ENCODE measurements at regions not wholly inside any gene's neighbourhood (a gene's known extent, or its start where the extent isn't known, plus 50 kb on each side); places are given as distances from the start of the nearest gene placed in this dataset.

DNA sequence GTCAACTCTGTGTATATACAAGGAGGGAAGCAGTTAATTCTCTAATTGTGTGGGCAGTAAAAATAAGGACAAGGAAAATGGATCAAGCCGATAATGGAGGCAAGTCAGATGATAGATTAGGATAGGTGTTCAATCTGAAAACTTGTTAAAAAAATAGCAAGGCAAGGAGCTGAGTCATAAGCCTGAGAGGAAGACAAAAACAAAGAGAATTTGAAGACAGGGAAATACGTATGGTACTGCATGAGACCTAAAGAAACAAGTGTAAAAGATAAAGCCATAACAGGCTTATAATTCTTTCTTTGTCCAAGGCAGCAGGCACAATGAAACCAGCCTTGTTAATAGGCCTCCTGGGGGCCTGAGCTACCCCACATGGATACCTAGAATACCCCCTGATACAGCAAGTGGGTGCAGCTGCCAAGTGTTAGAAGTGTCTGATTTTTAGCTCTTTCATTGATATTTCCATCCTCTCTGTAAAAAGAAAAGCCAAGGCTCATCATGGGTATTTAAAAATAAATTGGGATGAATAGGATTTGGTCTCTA lies 1570.6 kb upstream of the LRRTM3 start:
- Histone ChIP-seq H3K9ac (ENCODE audit: low read length) (no peak overlapping the region), H3K4me1 (ENCODE audit: control insufficient read depth, insufficient read depth, low read length) (no peaks in the 10 kb centered on the region), H3K36me3 (ENCODE audit: control insufficient read depth, insufficient read depth, low read length) (no peaks in the 10 kb centered on the region)

DNA sequence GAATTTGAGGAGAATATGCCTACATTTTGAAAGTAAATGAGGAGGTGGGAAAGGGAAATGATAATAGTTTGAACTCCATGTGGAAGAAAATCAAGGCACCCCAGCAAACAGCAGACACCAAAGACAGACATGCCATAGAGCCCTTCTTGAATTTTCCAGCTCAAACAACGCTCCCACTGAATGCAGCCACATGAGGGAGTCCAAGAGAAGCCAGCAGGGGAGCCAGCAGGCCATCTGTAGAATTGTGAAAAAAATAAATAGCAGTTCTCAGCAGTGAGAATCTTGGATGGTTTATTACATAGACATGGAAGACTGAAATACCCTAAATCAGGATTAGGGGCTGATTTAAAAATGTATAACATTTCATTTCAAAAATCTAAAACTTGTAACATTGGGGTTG lies 1567.3 kb upstream of the LRRTM3 start:
- Histone ChIP-seq H3K27me3 (ENCODE audit: control insufficient read depth, insufficient read depth, low read length) (no peaks in the 10 kb centered on the region), H3K9ac (ENCODE audit: low read length) (no peak overlapping the region), H3K4me3 (ENCODE audit: low read length) (no peak overlapping the region), H3K27ac (ENCODE audit: low read depth, low read length) (no peak overlapping the region), H3K36me3 (ENCODE audit: control insufficient read depth, insufficient read depth, low read length) (no peaks in the 10 kb centered on the region), H3K4me1 (ENCODE audit: control insufficient read depth, insufficient read depth, low read length) (no peaks in the 10 kb centered on the region)

More for the DNA sequence above, 1570.6 kb upstream of the LRRTM3 start:
- no peak overlapping the region for H3K27ac ChIP-seq (ENCODE audit: low read depth, low read length)
- H3K4me3 ChIP-seq (ENCODE audit: low read length) = no peak overlapping the region
- H3K27me3 ChIP-seq (ENCODE audit: control insufficient read depth, insufficient read depth, low read length) = no peaks in the 10 kb centered on the region

DNA sequence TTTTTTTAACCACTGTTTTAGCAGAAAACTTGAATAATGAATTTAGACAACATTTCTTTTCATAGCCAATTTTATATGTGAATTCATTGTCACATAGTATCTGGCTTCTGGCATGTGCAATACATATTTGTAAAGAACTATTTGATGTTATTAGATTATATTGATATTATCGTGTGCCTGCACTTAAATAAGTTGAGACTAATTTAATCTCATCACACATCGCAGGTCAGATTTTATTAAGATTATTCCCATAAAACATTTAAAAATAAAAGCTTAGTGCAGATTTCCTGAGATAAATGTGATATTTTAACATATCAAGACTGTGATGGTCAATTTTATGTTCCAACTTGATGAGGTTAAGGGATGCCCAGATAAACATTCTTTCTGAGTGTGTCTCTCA lies 1565.3 kb upstream of the LRRTM3 start:
- no peaks in the 10 kb centered on the region for H3K36me3 ChIP-seq (ENCODE audit: control insufficient read depth, insufficient read depth, low read length)
- H3K27ac ChIP-seq (ENCODE audit: low read depth, low read length) = no peak overlapping the region
- no peak overlapping the region for H3K9ac ChIP-seq (ENCODE audit: low read length)
- no peak overlapping the region for H3K4me3 ChIP-seq (ENCODE audit: low read length)
- H3K4me1 ChIP-seq (ENCODE audit: control insufficient read depth, insufficient read depth, low read length) = no peaks in the 10 kb centered on the region
- H3K27me3 ChIP-seq (ENCODE audit: control insufficient read depth, insufficient read depth, low read length) = no peaks in the 10 kb centered on the region

DNA sequence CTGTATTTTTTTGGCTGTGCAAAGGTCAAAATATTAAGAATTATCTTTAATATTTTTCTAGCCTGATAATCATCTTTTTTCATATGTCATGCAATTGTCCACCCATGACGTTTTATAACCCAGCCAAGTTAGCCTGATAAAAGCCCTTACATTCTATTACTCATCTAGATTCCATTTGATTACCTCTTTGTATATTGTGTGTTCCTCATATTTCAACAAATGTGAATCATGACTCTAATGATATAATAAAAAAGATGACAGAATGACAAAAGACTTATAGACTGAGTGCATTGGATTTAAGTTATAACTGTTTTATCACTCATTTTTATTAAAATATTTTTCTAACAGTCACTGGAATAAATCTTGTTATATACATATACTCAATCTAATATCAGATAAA lies 1560.0 kb upstream of the LRRTM3 start:
- no peaks in the 10 kb centered on the region for H3K27me3 ChIP-seq (ENCODE audit: control insufficient read depth, insufficient read depth, low read length)
- H3K4me1 ChIP-seq (ENCODE audit: control insufficient read depth, insufficient read depth, low read length) = no peaks in the 10 kb centered on the region
- no peak overlapping the region for H3K27ac ChIP-seq (ENCODE audit: low read depth, low read length)
- H3K36me3 ChIP-seq (ENCODE audit: control insufficient read depth, insufficient read depth, low read length) = no peaks in the 10 kb centered on the region
- H3K9ac ChIP-seq (ENCODE audit: low read length) = no peak overlapping the region
- no peak overlapping the region for H3K4me3 ChIP-seq (ENCODE audit: low read length)

DNA sequence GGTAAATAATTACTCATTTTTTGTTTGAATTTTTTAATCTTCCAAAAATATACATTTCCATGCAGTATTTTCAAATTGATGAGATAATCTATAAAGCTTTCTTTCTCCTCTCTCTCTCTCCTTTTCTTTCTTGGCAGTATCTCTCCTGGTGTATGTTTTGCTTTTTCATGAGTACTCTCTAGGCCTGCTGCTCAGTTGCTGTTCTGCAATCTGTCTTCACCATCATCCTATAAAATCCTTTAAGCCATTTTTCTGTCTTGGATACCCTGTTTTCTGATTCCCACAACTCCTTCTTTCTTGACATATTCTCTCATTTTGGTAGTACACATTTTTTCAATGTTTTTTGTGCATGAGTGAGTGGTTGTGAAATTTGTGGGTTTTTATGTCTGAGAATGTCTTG lies 1558.1 kb upstream of the LRRTM3 start:
- Histone ChIP-seq H3K27ac (ENCODE audit: low read depth, low read length) (no peak overlapping the region), H3K9ac (ENCODE audit: low read length) (no peak overlapping the region), H3K27me3 (ENCODE audit: control insufficient read depth, insufficient read depth, low read length) (no peaks in the 10 kb centered on the region), H3K4me3 (ENCODE audit: low read length) (no peak overlapping the region), H3K36me3 (ENCODE audit: control insufficient read depth, insufficient read depth, low read length) (no peaks in the 10 kb centered on the region), H3K4me1 (ENCODE audit: control insufficient read depth, insufficient read depth, low read length) (no peaks in the 10 kb centered on the region)

DNA sequence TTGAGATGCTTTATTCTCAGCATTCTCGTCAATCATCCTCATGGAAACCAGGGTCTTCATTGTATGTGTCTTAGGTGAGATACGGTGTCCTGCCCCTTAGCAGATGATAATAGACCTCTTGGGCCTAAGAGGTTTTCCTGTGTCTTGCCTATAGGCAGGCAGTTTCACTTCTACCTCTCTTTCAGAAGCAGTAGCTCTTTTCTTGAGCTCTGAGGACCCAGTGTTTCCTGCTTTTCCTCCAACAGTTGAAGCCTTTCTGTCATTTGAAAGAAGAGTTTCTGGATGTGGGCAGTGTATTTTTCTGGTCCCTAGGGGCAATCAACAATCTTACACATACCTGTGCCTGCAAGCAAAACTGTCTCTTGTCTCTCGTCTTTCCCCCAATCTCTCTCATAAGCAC lies 1550.3 kb upstream of the LRRTM3 start:
- Histone ChIP-seq H3K4me3 (ENCODE audit: low read length) (no peak overlapping the region), H3K36me3 (ENCODE audit: control insufficient read depth, insufficient read depth, low read length) (no peaks in the 10 kb centered on the region), H3K9ac (ENCODE audit: low read length) (no peak overlapping the region), H3K27me3 (ENCODE audit: control insufficient read depth, insufficient read depth, low read length) (no peaks in the 10 kb centered on the region), H3K4me1 (ENCODE audit: control insufficient read depth, insufficient read depth, low read length) (no peaks in the 10 kb centered on the region), H3K27ac (ENCODE audit: low read depth, low read length) (no peak overlapping the region)

DNA sequence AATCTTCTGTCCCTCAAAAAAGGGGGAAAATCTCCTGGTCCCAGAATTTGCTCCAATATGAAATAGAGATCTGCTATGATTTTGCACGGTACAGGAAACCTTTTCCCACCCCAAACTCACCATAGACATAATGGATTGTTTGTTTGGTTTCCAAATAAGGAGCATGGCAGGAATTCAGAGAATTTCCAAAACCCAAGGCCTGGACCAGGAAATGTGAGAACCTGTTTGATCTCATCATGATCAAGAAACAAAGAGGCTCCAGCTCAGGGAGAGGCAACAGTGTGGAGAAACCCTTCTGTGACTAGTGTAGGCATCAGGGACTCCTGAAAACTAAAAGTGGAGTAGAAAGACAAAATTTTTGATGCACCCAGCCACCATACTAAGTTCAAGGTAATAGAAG lies 1548.1 kb upstream of the LRRTM3 start:
- no peak overlapping the region for H3K9ac ChIP-seq (ENCODE audit: low read length)
- H3K4me1 ChIP-seq (ENCODE audit: control insufficient read depth, insufficient read depth, low read length) = no peaks in the 10 kb centered on the region
- H3K27me3 ChIP-seq (ENCODE audit: control insufficient read depth, insufficient read depth, low read length) = no peaks in the 10 kb centered on the region
- no peak overlapping the region for H3K27ac ChIP-seq (ENCODE audit: low read depth, low read length)
- no peak overlapping the region for H3K4me3 ChIP-seq (ENCODE audit: low read length)
- H3K36me3 ChIP-seq (ENCODE audit: control insufficient read depth, insufficient read depth, low read length) = no peaks in the 10 kb centered on the region

DNA sequence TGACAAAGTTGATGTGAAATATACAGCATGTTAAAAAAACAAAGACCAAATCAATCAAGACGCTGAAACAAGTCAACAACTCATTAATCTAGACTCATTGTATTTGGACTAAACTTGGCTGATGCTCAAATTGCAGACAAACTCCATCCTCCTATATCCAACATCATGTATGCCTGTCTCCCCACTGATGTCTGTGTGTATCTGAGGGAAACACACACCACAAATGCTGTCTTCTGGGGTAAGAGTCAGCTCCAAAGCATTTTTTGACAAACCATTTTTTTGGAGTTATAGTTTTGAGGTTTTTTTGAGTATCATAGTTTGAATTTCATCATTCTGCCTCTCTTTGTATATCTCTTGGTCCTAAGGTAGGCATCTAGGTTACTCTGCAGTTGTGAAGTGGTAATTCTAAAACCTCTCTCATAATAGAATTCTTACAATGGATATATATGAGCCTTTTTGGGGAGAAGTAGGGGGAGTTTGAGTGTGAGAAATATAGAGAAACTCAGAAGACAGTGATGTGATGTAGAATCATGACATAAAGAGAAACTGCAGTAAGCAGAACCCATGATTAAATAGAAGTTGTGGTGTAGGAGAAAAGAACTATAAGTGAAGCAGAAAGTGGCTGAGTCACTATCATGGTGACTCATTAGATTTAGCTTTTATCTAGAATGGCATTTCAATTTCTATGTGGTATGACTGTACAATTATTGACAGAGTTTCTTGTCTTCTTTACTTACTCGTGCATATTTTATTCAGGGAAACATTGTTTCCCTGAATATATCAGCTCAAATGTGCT lies 1531.1 kb upstream of the LRRTM3 start:
- no peaks in the 10 kb centered on the region for H3K4me1 ChIP-seq (ENCODE audit: control insufficient read depth, insufficient read depth, low read length)
- no peaks in the 10 kb centered on the region for H3K27me3 ChIP-seq (ENCODE audit: control insufficient read depth, insufficient read depth, low read length)
- H3K36me3 ChIP-seq (ENCODE audit: control insufficient read depth, insufficient read depth, low read length) = no peaks in the 10 kb centered on the region
- H3K27ac ChIP-seq (ENCODE audit: low read depth, low read length) = no peak overlapping the region
- no peak overlapping the region for H3K9ac ChIP-seq (ENCODE audit: low read length)
- no peak overlapping the region for H3K4me3 ChIP-seq (ENCODE audit: low read length)

DNA sequence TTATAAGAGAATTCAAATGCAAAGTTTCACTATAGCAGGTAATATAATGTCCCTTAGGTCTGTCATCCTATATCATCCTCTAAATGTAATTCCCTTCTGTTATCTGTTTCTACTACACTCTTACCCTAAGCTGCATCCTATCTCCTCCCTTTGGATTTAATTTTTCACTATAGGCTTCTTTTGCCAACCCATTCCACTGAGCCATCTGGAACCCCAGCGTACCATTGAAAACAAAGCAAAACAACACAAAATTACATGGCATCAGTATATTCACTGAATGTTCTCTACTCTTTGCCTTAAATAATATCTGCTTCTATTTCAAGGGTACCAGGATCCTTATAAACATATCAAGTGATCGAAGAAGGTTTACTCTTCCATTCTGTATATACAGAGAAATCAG lies 1530.2 kb upstream of the LRRTM3 start:
- no peak overlapping the region for H3K27ac ChIP-seq (ENCODE audit: low read depth, low read length)
- H3K36me3 ChIP-seq (ENCODE audit: control insufficient read depth, insufficient read depth, low read length) = no peaks in the 10 kb centered on the region
- H3K4me3 ChIP-seq (ENCODE audit: low read length) = no peak overlapping the region
- H3K9ac ChIP-seq (ENCODE audit: low read length) = no peak overlapping the region
- H3K27me3 ChIP-seq (ENCODE audit: control insufficient read depth, insufficient read depth, low read length) = no peaks in the 10 kb centered on the region
- H3K4me1 ChIP-seq (ENCODE audit: control insufficient read depth, insufficient read depth, low read length) = no peaks in the 10 kb centered on the region

DNA sequence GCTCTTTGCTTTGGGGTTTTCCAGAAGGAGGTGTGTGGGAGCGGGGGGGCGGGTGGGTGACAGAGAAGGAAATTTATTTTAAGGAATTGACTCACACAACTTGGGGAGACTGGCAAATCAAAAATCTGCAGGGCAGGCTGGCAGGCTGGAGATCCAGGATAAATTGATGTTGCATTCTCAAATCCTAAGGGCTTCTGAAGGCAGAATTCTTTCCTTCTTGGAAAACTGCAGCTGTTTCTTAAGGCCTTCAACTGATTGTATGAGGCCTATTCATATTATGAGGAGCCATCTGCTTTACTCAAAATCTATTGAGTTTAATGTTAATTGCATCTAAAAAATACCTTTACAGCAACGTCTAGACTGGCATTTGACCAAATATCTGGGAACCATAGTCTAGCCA lies 1528.8 kb upstream of the LRRTM3 start:
- no peak overlapping the region for H3K27ac ChIP-seq (ENCODE audit: low read depth, low read length)
- no peaks in the 10 kb centered on the region for H3K4me1 ChIP-seq (ENCODE audit: control insufficient read depth, insufficient read depth, low read length)
- H3K27me3 ChIP-seq (ENCODE audit: control insufficient read depth, insufficient read depth, low read length) = no peaks in the 10 kb centered on the region
- H3K36me3 ChIP-seq (ENCODE audit: control insufficient read depth, insufficient read depth, low read length) = no peaks in the 10 kb centered on the region
- no peak overlapping the region for H3K9ac ChIP-seq (ENCODE audit: low read length)
- H3K4me3 ChIP-seq (ENCODE audit: low read length) = no peak overlapping the region

DNA sequence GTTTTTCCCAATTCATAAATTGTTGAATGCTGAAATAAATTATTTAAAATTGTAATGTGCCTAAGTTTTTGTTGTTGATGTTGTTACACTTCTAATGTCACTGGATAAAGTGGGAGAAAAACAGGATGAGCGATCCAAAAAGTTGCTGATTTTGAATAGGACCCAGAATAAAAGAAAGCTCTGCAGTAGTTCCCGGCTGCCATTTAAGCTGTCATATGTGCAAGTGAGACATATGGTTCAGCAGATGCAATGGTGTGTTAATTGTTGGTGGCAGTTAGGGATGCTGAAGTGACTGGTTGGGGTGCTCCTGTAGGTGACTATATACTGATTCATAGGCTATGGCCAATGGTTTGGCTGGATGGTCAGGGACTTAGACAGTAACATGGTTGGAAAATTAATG lies 1517.4 kb upstream of the LRRTM3 start:
- Histone ChIP-seq H3K9ac (ENCODE audit: low read length) (no peak overlapping the region), H3K4me1 (ENCODE audit: control insufficient read depth, insufficient read depth, low read length) (no peaks in the 10 kb centered on the region), H3K4me3 (ENCODE audit: low read length) (no peak overlapping the region), H3K27ac (ENCODE audit: low read depth, low read length) (no peak overlapping the region), H3K27me3 (ENCODE audit: control insufficient read depth, insufficient read depth, low read length) (no peaks in the 10 kb centered on the region), H3K36me3 (ENCODE audit: control insufficient read depth, insufficient read depth, low read length) (no peaks in the 10 kb centered on the region)

DNA sequence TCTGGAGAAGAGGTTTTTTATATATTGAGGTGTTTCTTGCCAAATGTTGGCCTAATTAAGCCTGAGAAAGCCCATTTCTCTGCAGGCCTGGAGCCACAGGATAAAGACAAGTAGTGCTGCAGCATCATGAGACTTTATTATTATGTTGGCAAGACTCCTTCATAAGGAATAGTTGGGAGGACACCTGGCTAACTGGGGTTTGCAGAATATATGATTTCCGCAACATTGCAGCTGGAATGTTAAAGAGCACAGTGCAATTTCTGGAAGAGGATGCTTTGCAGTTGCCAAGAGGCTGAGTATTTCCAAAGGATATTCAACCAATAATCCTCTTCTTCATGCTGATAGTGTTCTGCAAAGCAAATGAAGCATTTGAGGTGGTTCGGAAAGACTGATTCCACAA lies 1512.8 kb upstream of the LRRTM3 start:
- H3K27ac ChIP-seq (ENCODE audit: low read depth, low read length) = no peak overlapping the region
- H3K9ac ChIP-seq (ENCODE audit: low read length) = no peak overlapping the region

DNA sequence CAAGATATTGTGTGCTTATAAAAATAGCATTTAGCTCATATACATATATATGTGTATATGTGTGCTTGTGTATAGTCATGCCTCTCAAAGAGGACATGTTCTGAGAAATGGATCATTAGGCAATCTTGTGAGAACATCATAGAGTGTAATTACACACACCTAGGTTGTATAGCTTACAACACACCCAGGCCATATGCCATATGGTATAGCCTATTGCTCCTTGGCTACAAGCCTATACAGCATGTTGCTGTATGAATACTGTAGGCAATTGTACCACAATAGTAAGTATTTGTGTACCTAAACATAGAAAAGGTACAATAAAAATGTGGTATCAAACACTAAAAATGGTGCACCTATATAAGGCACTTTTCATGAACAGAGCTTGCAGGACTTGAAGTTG lies 1510.5 kb upstream of the LRRTM3 start:
- no peak overlapping the region for H3K4me3 ChIP-seq (ENCODE audit: low read length)
- H3K27me3 ChIP-seq (ENCODE audit: control insufficient read depth, insufficient read depth, low read length) = no peaks in the 10 kb centered on the region
- H3K36me3 ChIP-seq (ENCODE audit: control insufficient read depth, insufficient read depth, low read length) = no peaks in the 10 kb centered on the region
- no peaks in the 10 kb centered on the region for H3K4me1 ChIP-seq (ENCODE audit: control insufficient read depth, insufficient read depth, low read length)
- H3K27ac ChIP-seq (ENCODE audit: low read depth, low read length) = no peak overlapping the region
- H3K9ac ChIP-seq (ENCODE audit: low read length) = no peak overlapping the region

More for the DNA sequence above, 1512.8 kb upstream of the LRRTM3 start:
- H3K36me3 ChIP-seq (ENCODE audit: control insufficient read depth, insufficient read depth, low read length) = no peaks in the 10 kb centered on the region
- H3K27me3 ChIP-seq (ENCODE audit: control insufficient read depth, insufficient read depth, low read length) = no peaks in the 10 kb centered on the region
- no peaks in the 10 kb centered on the region for H3K4me1 ChIP-seq (ENCODE audit: control insufficient read depth, insufficient read depth, low read length)
- H3K4me3 ChIP-seq (ENCODE audit: low read length) = no peak overlapping the region
